RPMI8226 (cell line): ENCODE measurements at regions not wholly inside any gene's neighbourhood (a gene's known extent, or its start where the extent isn't known, plus 50 kb on each side); places are given as distances from the start of the nearest gene placed in this dataset.
A peak's percentile ranks its signal among the peaks of the same experiment; 100 is the strongest.
"Not testable (repeated sequence)": the region's sequence is repeated elsewhere in the genome, so short reads cannot be mapped to it uniquely, and the experiment has no call there.

ENCODE experiments used
- DNase-seq: peaks from one replicate; pipeline ENCODE4 v3.0.0-alpha.2; 2015

DNA sequence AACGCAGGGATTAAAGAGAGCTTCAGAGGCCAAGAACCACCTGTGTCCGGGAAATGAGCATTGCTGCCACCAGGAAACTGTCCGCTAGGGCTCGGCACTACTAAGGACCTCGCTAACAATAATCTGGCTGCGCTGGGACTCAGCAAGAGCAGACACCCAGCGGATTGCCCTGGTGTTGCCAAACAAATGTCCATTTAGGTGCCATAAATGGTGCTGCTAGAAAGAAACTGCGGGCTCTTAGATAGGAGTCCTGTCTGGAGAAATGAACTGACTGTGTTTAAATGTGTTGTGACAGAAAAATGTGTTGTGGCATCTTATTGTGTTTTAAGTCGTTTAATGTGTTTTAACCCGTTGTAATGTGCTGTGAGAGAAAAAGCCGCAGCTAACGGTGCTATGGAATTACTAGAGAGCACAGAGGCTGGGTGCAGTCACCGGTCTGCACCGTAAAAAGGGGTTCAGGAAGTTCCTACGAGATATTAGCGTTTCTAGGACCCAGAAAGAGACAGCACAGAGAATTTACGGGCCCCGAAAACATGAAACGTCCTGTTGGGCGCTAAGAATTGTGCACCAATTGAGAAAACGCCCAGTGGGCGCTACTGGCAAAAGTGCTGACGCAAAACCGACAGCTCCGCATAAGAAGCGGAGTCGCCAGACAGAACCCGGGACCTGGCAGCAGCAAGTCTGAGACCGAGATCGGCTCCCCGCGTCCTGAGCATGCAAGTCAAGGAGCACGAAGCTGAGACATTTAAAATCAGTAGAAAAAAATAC is 90.6 kb downstream of the ANXA2R start:
- DNase-seq: peak; percentile 94

- no peak for DNase-seq
Observed at GRCh38 chr5:42948961-42949347, 91.2 kb downstream of the ANXA2R start.

DNA sequence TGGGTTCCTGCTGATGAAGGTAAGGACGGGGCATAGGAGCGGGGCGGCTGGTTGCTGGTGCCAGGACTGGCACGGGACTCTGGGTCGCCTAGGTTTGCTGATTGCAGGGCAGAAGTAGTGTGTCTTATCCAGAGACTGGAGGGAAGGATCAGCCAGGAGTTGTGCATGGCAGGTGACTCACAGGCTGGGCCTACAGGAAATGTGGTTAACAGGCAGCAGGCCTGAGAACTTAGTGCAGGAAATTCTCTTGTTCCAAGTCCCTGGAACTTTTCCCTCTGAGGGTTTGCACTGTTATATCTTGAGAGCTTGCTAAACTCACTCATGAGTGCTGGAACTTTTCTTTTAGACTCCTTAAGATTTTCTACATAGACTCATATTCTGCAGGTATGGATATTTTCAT is 95.1 kb downstream of the ANXA2R start:
- DNase-seq: no peak

DNA sequence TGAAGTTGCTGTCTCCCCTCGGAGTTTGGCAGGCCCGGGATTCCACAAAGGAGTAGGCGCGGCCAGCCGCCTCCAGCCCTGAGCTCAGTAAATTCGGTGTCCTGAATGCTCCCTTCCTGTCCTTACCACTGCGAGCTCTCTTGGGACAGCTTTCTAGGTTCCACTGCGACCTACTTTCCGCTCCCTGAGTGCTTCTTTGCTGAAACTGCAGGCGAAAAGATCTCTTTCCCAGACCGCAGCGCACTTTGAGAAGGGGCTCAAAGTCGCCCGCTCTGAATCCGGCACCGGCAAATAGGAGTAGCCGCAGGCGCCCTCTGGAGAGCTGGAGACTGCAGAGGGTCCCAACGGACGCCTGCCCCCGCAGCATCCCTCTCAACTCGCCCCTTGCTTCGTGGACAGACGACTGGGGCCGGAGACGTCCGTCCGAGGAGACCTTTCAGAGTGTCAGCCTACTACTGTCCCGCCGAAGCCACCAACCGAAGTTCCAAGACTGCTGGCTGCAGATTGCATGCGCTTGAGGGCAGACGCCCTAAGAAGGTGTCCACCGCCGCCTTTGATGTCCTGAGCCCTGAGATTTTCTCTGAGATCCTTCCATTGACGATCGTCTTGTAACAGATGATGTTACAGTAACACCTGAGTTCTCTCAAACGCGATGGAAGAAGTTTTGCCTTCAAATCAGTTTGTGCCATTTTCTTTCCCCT is 96.0 kb downstream of the ANXA2R start:
- DNase-seq: no peak

GRCh38 chr5:42940853-42941252 is 99.3 kb downstream of the ANXA2R start:
- no peak for DNase-seq

GRCh38 chr5:42932011-42932410 is 108.1 kb downstream of the ANXA2R start:
- not testable (repeated sequence) for DNase-seq

- not testable (repeated sequence) for DNase-seq
Observed at GRCh38 chr5:42931451-42931850, 108.7 kb downstream of the ANXA2R start.

DNA sequence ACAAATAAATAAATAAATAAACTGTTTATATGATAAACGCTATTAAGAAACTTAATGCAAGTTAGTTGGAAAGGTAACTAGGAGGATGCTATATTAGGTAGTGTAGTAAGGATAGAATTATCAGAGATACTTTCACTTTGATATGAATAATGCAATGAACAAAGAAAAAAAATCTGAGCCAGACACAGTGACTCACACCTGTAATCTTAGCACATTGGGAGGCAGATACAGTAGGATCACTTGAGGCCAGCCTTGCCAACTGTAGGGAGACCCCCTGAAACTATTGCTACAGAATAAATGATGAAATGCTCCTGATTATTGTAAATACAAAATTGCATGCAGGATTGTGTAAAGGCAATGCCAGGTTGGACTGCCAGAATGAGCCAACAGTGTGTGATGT is 109.2 kb downstream of the ANXA2R start:
- no peak for DNase-seq

GRCh38 chr5:42929871-42930270 is 110.2 kb downstream of the ANXA2R start:
- DNase-seq: no peak

- DNase-seq: peak; percentile 88
Observed at GRCh38 chr5:42927730-42928129, 112.4 kb downstream of the ANXA2R start.

DNA sequence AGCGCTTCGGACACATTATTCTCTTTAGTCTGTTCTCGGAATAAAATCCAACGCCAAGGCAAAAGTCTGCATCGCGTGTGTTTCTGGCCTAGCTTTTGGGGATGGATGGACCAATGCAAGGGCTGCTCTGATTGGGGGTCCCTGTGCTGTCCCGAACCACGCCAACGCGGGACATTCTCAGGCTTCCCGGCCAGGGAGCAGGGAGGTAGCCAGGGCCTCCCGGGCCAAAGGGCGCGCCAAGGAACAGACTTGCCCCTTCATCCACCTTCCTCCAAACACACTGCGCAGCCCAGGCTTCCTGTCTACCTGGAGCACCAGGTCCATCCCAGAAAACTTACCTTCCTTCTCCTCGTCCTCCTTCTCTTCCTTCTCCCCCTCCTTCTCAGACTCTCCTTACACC is 113.0 kb upstream of the SELENOP start:
- DNase-seq: no peak

DNA sequence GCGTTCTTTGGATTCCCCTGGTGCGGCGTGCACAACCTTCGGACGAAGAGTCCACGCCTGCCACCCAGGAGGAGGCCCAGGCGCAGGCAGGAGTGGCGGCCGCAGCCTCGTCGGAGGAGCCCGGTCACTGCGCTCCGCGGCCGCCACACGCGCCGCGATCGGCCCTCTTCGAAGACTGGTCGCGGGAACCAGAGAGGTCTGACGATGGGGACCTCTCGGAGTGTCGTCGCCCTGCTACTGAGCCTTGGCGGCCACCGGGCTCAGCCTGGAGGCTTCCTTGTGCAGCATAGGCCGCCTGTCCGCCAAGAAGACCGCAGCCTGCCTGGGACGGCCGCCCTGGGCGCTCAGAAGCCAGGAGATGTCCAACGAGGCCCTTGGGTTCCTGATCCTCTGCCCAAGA is 112.5 kb upstream of the SELENOP start:
- DNase-seq: no peak

DNA sequence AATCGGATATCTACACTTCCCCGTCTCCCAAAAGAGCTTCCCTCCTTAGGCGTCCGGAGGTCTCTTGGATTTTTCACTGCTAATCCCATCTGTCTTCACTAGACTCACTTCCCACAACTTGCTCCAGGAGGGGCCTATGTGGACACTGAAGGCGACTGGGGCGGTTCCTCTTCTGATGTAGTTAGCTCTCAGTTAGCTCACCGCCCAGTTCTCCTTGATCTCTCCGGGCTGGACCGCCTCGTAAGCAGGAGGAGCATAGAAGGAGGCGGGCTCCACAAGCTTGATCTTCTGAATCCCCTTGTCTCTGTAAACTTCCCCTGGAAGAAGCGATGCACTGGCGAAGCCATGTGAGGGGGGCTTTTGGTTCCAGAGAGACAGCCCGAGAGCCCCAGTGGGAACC is 112.0 kb upstream of the SELENOP start:
- DNase-seq: no peak

DNA sequence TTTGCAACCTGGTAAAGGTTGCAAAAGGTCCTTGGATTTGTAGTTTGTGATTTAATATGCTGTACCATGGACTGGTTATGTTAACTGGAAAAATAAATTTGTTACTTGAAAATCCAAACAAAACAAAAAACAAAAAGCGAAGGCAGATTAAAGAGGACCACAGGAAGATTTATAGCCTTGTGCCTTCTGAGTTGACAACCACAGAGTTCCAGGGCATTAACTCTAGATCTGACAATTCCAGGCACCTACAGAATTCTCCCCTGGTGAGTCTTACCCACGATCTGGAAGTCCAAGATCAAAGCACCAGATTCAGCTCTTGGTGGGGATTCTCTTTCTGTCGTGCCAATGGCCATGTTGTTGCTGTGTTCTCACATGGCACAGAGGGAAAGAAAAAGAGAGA is 107.9 kb upstream of the SELENOP start:
- DNase-seq: no peak

DNA sequence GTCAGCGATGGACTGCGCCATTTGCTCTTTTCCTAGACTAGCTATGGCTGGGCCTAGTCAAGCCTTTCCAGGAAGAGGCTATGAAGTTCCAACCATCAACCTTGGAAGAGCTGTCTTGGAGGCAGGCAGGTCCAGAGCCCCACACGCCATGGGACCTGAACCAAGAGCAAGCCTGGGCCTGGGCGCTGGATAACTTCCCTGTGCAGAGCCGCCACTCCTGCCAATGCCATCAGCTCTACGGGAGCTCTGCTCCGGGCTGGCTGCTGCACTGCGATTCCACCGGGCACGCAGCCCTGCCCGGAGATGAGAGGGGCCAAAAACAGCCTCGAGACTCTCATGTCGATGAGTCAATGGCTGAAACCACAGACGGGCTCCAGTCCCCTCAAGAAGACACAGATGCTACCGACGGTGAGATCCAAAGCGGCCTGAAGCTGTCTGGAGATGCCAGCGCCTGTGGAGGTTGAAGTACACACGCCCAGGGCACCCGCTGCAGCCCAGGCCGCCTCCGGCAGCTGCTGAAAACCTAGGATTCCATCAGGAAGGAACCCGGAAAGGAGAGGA is 103.7 kb upstream of the SELENOP start:
- no peak for DNase-seq

DNA sequence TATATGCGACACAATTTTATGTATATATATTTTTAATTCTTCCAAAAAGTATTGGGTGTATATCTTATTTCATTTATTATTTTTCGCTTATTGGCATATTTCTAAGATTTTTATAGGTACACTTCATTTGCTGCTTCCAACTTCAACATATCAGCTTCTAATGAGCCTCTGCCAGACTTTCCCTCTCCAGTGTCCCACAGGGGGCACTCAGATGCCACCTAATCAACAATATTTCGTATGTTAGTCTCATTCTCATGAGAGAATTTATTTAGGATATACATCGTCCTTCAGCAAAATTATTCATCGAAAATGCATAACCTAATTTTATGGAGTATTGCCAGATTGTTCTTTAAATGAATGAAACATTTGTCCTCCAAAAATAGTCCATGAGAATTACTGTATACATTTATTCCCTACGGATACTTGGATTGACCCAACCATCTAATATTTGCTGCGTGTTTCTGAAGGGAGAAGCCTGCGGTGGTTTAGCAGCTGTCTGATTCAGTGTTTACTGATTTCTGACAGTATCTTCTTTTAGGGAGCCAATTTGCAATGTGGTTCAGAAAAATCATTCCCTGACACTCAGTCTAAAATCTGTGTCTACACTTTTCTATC is 100.6 kb upstream of the SELENOP start:
- DNase-seq: peak; percentile 73

- peak; percentile 95 for DNase-seq
Observed at GRCh38 chr5:42908509-42909488, 97.1 kb upstream of the SELENOP start.

DNA sequence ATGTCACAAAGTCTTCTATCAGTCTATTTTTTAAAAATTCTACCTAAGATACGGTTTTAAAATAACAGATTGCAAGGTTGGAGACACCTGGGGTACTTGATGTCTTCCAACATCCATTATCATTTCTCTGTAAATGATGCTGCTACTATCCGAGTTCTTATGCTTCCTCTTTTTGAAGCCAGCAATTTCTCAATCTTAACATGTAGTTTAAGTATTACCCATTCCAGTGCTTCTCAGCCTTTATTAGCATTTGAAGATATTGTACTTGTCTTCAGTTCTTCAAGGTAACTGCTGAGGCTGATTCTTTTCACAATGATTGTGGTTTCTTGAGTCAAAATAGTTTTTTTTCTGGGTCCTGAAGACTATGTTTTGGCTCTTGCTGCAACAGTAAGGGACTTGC is 96.4 kb upstream of the SELENOP start:
- DNase-seq: no peak

GRCh38 chr5:42905827-42906226 is 94.1 kb upstream of the SELENOP start:
- DNase-seq: no peak

DNA sequence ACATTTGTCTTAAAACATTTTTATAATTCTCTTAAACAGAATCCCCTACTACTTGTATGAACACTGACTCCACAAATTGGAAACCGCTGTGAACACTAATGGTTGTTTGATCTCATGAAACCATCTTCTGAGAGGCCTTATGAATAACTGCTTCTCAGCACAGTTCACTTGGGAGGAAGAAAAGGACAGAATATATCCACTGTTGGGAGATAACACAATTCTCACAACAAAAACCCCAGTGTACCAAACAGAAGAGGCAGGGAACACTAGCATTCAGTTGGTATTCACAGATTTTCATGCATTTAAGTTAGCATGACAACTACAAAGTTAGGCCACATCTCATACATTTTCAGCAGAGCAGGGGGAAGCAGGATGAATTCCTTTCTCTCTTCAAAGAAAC is 89.0 kb upstream of the SELENOP start:
- no peak for DNase-seq

DNA sequence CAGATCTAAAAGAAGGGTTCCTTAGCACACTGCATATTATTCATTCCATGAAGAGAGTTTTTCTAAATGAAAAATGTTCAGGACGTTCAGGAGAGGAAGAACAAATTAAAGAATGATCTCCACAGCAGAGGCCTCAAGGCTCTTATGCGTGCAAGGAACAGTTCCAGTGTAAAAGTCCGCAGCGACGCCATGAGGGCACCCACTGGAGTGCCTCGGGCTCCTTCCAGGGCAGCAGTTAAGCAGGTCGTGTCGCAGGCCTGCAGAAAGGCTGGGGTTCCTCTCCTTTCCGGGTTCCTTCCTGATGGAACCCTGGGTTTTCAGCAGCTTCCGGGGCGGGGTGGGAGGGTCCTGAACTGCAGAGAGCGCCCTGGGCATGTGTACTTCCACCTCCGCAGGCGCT is 87.1 kb upstream of the SELENOP start:
- DNase-seq: no peak

DNA sequence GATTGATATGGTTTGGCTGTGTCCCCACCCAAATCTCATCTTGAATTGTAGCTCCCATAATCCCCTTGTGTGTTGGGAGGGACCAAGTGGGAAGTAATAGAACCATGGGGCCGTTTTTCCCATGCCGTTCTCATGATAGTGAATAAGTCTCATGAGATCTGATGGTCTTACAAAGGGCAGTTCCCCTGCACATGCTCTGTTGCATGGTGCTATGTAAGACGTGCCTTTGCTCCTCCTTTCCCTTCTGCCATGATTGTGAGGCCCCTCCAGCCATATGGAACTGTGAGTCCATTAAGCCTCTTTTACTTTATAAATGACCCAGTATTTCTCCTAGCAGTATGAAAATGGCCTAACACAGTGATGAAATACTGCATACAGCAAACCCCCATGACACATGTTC is 84.8 kb upstream of the SELENOP start:
- no peak for DNase-seq

DNA sequence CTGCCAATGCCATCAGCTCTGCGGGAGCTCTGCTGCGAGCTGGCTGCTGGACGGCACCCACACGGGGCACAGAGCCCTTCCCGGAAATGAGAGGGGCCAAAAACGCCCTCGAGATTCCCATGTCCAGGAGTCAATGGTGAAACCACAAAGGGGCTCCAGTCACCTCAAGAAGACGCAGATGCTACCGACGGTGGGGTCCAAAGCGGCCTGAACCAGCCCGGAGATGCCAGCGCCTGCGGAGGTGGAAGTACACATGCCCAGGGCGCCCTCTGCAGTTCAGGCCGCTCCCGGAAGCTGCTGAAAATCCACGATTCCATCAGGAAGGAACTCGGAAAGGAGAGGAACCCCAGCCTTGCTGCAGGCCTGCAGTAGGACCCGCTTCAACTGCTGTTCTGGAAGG is 82.4 kb upstream of the SELENOP start:
- DNase-seq: no peak
